ENCODE measurements at regions not wholly inside any gene's neighbourhood (a gene's known extent, or its start where the extent isn't known, plus 50 kb on each side); places are given as distances from the start of the nearest gene placed in this dataset.

DNA sequence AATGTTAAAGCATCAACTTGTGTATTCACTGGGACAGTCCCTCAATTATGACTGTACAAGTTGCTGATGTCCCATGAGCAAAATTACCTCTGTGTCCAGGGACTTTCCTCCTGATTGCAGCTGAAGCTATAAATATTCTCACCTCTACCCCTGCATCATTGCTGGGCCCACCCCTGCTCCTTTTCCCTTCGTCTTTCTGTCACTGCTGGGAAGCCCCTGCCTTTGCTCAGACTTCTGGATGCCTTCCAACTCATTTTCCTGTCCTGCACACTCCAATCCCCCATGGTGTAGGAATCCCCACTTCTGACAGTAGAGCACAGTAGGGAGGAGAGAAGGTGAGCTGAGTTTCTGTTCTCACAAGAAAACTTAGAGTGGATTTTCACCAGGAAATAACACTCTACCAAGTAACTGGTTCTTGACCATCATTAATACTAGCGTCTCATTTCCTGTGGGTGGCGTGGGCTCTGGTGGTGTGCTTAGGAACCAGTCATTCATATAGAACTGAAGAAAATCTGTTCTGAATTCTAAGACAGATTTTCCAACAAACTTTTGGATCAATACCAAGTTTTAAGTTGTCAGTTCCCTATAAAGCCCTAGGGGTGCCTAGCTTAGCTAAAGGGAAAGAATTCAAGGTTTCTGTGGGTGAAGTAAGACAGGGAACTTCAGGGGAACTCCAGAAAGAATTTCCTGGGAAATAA lies 136.2 kb upstream of the MED14 start:
- Mint-ChIP-seq H3K4me1 (peaks cover 23% of the 10 kb centered on the region), H3K27ac (no peak overlapping the region; the same call in 1 of the 2 replicates), H3K4me3 (no peak overlapping the region), H3K27me3 (ENCODE audit: low read depth) (peaks cover 4% of the 10 kb centered on the region; the same call in 1 of the 2 replicates), H3K9me3 (peaks cover 6% of the 10 kb centered on the region; the same call in 1 of the 2 replicates), H3K36me3 (no peaks in the 10 kb centered on the region; the same call in 1 of the 2 replicates)
- DNase-seq (ENCODE audit: low spot score) (no peak), ATAC-seq (no peak)
- POLR2A ChIA-PET, result no interaction called here
- TF ChIP-seq TEAD4 (CRISPR knock-in tag; IDR thresholded peaks at IDR 0.05) (no peak), MYBL2 (CRISPR knock-in tag; IDR thresholded peaks at IDR 0.05) (no peak), ZNF281 (CRISPR knock-in tag; IDR thresholded peaks at IDR 0.05) (no peak), OVOL2 (CRISPR knock-in tag; IDR thresholded peaks at IDR 0.05; ENCODE audit: borderline replicate concordance) (no peak), CREM (CRISPR knock-in tag; IDR thresholded peaks at IDR 0.05) (no peak), PRRX2 (CRISPR knock-in tag; IDR thresholded peaks at IDR 0.05) (no peak), ATF2 (CRISPR knock-in tag; IDR thresholded peaks at IDR 0.05; ENCODE audit: borderline replicate concordance, low read depth) (no peak), USF2 (CRISPR knock-in tag; IDR thresholded peaks at IDR 0.05) (no peak), SP1 (CRISPR knock-in tag; conservative IDR thresholded peaks at IDR 0.05) (no peak), PRDM15 (CRISPR knock-in tag; IDR thresholded peaks at IDR 0.05) (no peak)
- TF ChIP-seq, protein P1, sequence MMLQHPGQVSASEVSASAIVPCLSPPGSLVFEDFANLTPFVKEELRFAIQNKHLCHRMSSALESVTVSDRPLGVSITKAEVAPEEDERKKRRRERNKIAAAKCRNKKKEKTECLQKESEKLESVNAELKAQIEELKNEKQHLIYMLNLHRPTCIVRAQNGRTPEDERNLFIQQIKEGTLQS (CRISPR knock-in tag; conservative IDR thresholded peaks at IDR 0.05), result no peak
- TF ChIP-seq, protein P2, sequence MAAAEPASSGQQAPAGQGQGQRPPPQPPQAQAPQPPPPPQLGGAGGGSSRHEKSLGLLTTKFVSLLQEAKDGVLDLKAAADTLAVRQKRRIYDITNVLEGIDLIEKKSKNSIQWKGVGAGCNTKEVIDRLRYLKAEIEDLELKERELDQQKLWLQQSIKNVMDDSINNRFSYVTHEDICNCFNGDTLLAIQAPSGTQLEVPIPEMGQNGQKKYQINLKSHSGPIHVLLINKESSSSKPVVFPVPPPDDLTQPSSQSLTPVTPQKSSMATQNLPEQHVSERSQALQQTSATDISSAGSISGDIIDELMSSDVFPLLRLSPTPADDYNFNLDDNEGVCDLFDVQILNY (CRISPR knock-in tag; IDR thresholded peaks at IDR 0.05), result no peak
- TF ChIP-seq, protein P3, sequence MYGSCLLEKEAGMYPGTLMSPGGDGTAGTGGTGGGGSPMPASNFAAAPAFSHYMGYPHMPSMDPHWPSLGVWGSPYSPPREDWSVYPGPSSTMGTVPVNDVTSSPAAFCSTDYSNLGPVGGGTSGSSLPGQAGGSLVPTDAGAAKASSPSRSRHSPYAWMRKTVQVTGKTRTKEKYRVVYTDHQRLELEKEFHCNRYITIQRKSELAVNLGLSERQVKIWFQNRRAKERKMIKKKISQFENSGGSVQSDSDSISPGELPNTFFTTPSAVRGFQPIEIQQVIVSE (CRISPR knock-in tag; IDR thresholded peaks at IDR 0.05; ENCODE audit: borderline replicate concordance), result no peak
- TF ChIP-seq, protein P4, sequence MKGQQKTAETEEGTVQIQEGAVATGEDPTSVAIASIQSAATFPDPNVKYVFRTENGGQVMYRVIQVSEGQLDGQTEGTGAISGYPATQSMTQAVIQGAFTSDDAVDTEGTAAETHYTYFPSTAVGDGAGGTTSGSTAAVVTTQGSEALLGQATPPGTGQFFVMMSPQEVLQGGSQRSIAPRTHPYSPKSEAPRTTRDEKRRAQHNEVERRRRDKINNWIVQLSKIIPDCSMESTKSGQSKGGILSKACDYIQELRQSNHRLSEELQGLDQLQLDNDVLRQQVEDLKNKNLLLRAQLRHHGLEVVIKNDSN (CRISPR knock-in tag; IDR thresholded peaks at IDR 0.05), result no peak
- TF ChIP-seq, protein P5, sequence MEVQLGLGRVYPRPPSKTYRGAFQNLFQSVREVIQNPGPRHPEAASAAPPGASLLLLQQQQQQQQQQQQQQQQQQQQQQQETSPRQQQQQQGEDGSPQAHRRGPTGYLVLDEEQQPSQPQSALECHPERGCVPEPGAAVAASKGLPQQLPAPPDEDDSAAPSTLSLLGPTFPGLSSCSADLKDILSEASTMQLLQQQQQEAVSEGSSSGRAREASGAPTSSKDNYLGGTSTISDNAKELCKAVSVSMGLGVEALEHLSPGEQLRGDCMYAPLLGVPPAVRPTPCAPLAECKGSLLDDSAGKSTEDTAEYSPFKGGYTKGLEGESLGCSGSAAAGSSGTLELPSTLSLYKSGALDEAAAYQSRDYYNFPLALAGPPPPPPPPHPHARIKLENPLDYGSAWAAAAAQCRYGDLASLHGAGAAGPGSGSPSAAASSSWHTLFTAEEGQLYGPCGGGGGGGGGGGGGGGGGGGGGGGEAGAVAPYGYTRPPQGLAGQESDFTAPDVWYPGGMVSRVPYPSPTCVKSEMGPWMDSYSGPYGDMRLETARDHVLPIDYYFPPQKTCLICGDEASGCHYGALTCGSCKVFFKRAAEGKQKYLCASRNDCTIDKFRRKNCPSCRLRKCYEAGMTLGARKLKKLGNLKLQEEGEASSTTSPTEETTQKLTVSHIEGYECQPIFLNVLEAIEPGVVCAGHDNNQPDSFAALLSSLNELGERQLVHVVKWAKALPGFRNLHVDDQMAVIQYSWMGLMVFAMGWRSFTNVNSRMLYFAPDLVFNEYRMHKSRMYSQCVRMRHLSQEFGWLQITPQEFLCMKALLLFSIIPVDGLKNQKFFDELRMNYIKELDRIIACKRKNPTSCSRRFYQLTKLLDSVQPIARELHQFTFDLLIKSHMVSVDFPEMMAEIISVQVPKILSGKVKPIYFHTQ (CRISPR knock-in tag; IDR thresholded peaks at IDR 0.05), result no peak
- TF ChIP-seq, protein P6, sequence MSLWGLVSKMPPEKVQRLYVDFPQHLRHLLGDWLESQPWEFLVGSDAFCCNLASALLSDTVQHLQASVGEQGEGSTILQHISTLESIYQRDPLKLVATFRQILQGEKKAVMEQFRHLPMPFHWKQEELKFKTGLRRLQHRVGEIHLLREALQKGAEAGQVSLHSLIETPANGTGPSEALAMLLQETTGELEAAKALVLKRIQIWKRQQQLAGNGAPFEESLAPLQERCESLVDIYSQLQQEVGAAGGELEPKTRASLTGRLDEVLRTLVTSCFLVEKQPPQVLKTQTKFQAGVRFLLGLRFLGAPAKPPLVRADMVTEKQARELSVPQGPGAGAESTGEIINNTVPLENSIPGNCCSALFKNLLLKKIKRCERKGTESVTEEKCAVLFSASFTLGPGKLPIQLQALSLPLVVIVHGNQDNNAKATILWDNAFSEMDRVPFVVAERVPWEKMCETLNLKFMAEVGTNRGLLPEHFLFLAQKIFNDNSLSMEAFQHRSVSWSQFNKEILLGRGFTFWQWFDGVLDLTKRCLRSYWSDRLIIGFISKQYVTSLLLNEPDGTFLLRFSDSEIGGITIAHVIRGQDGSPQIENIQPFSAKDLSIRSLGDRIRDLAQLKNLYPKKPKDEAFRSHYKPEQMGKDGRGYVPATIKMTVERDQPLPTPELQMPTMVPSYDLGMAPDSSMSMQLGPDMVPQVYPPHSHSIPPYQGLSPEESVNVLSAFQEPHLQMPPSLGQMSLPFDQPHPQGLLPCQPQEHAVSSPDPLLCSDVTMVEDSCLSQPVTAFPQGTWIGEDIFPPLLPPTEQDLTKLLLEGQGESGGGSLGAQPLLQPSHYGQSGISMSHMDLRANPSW (CRISPR knock-in tag; conservative IDR thresholded peaks at IDR 0.05; ENCODE audit: low read depth), result no peak
- CTCF ChIA-PET, result no interaction called here
